NT2/D1 (cell line): ENCODE measurements at regions not wholly inside any gene's neighbourhood (a gene's known extent, or its start where the extent isn't known, plus 50 kb on each side); places are given as distances from the start of the nearest gene placed in this dataset.

Experiments used
- DNase-seq: peaks from one replicate; pipeline ENCODE4 v3.0.0-alpha.2; 2011; ENCODE audit warnings: low read depth, low spot score
- H3K27me3 ChIP-seq: 2 replicates; pipeline ENCODE4 v1.6.0; 2011; ENCODE audit warnings: mild to moderate bottlenecking; ENCODE audit not compliant: insufficient read length, insufficient read depth
- H3K36me3 ChIP-seq: 2 replicates; pipeline ENCODE4 v1.6.1; 2011; ENCODE audit warnings: mild to moderate bottlenecking, low read length, mixed read lengths; ENCODE audit not compliant: insufficient read depth, insufficient read length
- H3K4me1 ChIP-seq: 2 replicates; pipeline ENCODE4 v1.5.1; 2011; ENCODE audit not compliant: insufficient read depth, insufficient read length
- H3K4me3 ChIP-seq: 2 replicates; pipeline ENCODE4 v1.5.1; 2011; ENCODE audit warnings: low read depth; ENCODE audit not compliant: insufficient read length
- H3K9ac ChIP-seq: 2 replicates; pipeline ENCODE4 v1.6.0; 2011; ENCODE audit warnings: low read depth; ENCODE audit not compliant: insufficient read length
- H3K9me3 ChIP-seq: 2 replicates; pipeline ENCODE4 v1.5.1; 2011; ENCODE audit warnings: mild to moderate bottlenecking, low read length; ENCODE audit not compliant: insufficient read depth
- SUZ12 ChIP-seq: IDR thresholded peaks from 2 replicates; pipeline ENCODE4 v1.6.1; 2011; ENCODE audit not compliant: insufficient read length, insufficient read depth; ENCODE audit errors: extremely low read depth
- YY1 ChIP-seq: IDR thresholded peaks from 2 replicates; pipeline ENCODE4 v1.6.1; 2011; ENCODE audit not compliant: insufficient read length, insufficient read depth
- ZNF274 ChIP-seq: IDR thresholded peaks from 2 replicates; pipeline ENCODE4 v1.6.1; 2011; ENCODE audit warnings: mild to moderate bottlenecking, low read depth, low read length

DNA sequence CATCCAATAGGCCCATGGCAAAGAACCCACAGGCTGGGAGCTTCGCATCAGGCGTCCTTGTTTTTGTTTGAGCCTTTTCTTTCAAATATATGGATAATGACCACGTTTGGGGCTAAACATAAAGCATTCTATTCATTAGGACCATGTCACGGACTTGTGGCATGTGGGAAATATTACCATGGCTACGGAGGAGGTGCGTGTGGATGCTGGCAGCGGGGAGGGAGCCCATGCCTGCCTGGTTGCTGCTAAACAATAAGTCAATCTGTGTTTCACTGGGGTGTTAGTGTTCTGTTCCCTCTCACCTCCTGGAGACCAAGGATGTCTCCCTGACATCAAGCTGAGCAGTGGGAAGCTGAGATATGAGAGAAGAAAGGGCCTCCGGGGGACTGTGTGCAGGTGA is 121.1 kb downstream of the IRS2 start:
- Histone ChIP-seq H3K4me3 (no peak overlapping the region), H3K9ac (no peak overlapping the region), H3K36me3 (no peaks in the 10 kb centered on the region), H3K4me1 (peaks cover 5% of the 10 kb centered on the region), H3K9me3 (no peaks in the 10 kb centered on the region), H3K27me3 (peaks cover 83% of the 10 kb centered on the region)
- no peak for DNase-seq
- no peak for TF ChIP-seq SUZ12
- TF ChIP-seq YY1 = no peak
- no peak for TF ChIP-seq ZNF274

GRCh38 chr13:109657395-109657794 is 129.0 kb downstream of the IRS2 start:
- Histone ChIP-seq H3K4me1 (no peaks in the 10 kb centered on the region), H3K36me3 (no peaks in the 10 kb centered on the region), H3K9me3 (no peaks in the 10 kb centered on the region), H3K27me3 (peaks cover 19% of the 10 kb centered on the region), H3K9ac (no peak overlapping the region), H3K4me3 (no peak overlapping the region)
- no peak for DNase-seq
- TF ChIP-seq ZNF274 (no peak), SUZ12 (no peak), YY1 (no peak)

DNA sequence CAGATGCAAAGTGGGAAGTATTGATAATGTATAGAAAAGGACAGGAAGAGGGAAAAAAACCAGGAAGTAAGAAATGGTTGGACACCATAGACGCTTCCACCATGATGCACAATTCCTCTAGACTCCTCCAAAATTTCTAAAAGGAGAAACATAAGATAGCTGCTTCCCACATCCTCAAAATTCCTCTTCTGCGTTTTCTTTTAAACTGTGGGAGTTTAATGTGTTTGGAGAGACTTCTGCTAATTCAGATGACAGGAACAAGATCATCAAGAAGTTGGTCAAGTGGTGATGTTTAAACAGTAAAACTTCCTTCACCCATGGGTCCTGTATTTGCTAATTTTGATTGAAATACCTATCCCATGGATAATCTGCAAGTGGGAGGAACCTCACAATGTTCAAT is 130.2 kb downstream of the IRS2 start:
- Histone ChIP-seq H3K9me3 (no peaks in the 10 kb centered on the region), H3K36me3 (no peaks in the 10 kb centered on the region), H3K27me3 (peaks cover 8% of the 10 kb centered on the region), H3K9ac (no peak overlapping the region), H3K4me1 (no peaks in the 10 kb centered on the region), H3K4me3 (no peak overlapping the region)
- no peak for TF ChIP-seq YY1
- TF ChIP-seq ZNF274 = no peak
- TF ChIP-seq SUZ12 = no peak
- no peak for DNase-seq

GRCh38 chr13:109655611-109656010 is 130.8 kb downstream of the IRS2 start:
- no peak overlapping the region for H3K4me3 ChIP-seq
- H3K36me3 ChIP-seq = no peaks in the 10 kb centered on the region
- no peak overlapping the region for H3K9ac ChIP-seq
- H3K27me3 ChIP-seq = peaks cover 5% of the 10 kb centered on the region
- no peak for DNase-seq
- no peaks in the 10 kb centered on the region for H3K4me1 ChIP-seq
- no peak for TF ChIP-seq ZNF274
- no peak for TF ChIP-seq YY1
- no peak for TF ChIP-seq SUZ12
- no peaks in the 10 kb centered on the region for H3K9me3 ChIP-seq

DNA sequence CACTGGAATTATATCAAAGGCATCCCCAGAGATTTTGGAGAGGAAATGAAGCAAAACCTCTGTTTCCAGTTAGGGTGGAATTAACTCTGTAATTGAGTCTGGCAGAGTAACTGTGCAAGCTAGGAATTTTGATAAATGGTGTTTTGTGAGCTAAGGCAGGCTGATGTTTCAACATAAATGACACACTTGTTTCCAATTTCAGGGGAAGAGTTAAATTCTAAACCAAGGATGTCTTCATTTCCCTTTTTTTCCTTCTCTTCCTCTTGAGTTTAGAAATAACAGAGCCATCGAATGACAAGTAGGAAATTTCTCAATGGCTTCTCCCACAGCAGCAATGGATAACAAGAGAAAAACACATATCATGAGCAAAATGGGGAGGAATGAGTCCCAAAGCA is 131.2 kb downstream of the IRS2 start:
- Histone ChIP-seq H3K27me3 (peaks cover 1% of the 10 kb centered on the region), H3K4me3 (no peak overlapping the region), H3K4me1 (no peaks in the 10 kb centered on the region), H3K36me3 (no peaks in the 10 kb centered on the region), H3K9ac (no peak overlapping the region), H3K9me3 (no peaks in the 10 kb centered on the region)
- no peak for TF ChIP-seq YY1
- no peak for DNase-seq

GRCh38 chr13:109654341-109655205 is 131.8 kb downstream of the IRS2 start:
- no peak for DNase-seq
- H3K36me3 ChIP-seq = no peaks in the 10 kb centered on the region
- no peak overlapping the region for H3K4me3 ChIP-seq
- H3K9me3 ChIP-seq = no peaks in the 10 kb centered on the region
- no peak for TF ChIP-seq SUZ12
- TF ChIP-seq ZNF274 = no peak
- no peak for TF ChIP-seq YY1
- H3K27me3 ChIP-seq = no peaks in the 10 kb centered on the region
- no peaks in the 10 kb centered on the region for H3K4me1 ChIP-seq
- no peak overlapping the region for H3K9ac ChIP-seq

DNA sequence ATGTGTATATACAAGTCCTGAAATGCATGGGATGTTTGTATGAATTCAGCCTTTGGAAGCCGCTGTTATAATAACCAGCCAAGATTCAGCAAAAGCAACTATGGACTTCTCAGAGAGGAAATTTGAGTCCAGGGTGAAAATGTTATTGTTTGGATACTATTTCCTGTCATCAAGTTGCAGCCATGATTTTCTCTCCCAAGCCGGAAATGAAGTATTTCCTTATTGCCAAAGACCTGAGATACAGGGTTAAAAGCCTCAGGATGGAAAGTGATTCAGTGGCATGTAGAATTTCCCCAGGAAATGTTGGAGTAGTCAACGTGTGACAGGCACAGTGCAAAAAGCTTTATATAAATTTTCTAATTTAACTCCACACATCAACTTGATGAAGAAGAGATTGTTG is 133.9 kb downstream of the IRS2 start:
- Histone ChIP-seq H3K9me3 (no peaks in the 10 kb centered on the region), H3K4me3 (no peak overlapping the region), H3K9ac (no peak overlapping the region), H3K27me3 (no peaks in the 10 kb centered on the region), H3K36me3 (no peaks in the 10 kb centered on the region), H3K4me1 (no peaks in the 10 kb centered on the region)
- DNase-seq = no peak
- TF ChIP-seq ZNF274 = no peak
- no peak for TF ChIP-seq SUZ12
- no peak for TF ChIP-seq YY1
